HG02870 (cell line): ENCODE measurements at regions not wholly inside any gene's neighbourhood (a gene's known extent, or its start where the extent isn't known, plus 50 kb on each side); places are given as distances from the start of the nearest gene placed in this dataset.

ENCODE experiments used
- ATAC-seq: cut with Tn5 transposase; IDR thresholded peaks from one replicate; pipeline ENCODE4 v1.9.1; 2021; ENCODE audit warnings: mild to moderate bottlenecking, moderate library complexity; ENCODE audit not compliant: unreplicated experiment

DNA sequence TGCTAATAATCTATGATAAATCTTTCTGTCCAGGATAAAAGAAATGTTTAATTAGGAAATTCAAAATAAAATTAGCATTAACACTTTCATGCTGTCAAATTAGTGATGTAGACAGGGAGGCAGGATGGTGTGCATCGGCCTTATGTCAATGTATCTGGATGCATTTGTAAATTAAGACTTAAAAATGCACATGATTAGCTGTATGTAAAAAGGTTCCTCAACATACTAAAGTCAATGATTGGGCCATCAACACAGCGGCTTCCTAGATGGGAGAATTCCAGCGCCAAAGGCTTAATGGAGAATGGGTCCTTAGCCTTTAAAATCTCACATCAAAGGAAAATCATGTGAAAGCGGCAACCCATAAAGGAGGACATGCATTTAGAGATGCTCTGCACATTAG lies 77.5 kb upstream of the ZEB2 start:
- ATAC-seq, result no peak

GRCh38 chr2:144596073-144596871 lies 76.4 kb upstream of the ZEB2 start:
- peak; percentile 79 for ATAC-seq

DNA sequence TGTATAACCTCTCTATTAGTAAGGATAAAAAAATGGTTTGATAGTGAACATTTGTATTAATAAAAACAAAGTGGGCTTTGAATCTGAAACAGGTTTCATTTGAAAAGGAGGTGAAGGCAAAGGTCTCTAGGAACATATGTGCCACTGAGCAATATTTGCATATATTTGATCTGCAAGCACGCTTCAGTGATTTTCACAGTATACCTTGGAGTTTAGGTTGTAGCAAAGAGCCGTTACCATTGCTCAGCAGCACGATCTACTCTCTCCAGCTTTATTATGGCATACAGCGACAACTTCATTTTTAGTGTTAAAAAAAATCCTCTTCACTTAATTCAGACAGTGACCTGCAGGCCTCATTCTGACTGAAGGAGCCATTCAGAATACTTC lies 75.8 kb upstream of the ZEB2 start:
- no peak for ATAC-seq

DNA sequence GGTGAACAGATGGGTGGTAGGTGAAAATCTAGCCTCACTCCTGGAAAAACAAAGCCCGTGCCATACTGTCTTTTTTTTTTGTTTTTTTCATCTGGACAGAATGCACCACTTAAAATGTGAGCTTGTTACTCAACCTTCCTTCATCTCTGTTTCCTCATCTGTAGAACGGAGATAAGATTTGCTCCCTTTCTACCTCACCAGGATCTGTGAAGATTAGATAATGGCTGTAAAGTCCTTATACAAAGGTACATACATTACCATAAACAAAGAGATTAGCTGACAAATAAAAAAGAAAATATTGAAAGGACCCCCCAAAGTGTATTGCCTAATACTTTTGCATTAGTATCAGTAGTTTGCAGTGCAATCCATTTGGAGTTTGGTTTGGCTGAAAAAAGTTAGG lies 75.4 kb upstream of the ZEB2 start:
- no peak for ATAC-seq

DNA sequence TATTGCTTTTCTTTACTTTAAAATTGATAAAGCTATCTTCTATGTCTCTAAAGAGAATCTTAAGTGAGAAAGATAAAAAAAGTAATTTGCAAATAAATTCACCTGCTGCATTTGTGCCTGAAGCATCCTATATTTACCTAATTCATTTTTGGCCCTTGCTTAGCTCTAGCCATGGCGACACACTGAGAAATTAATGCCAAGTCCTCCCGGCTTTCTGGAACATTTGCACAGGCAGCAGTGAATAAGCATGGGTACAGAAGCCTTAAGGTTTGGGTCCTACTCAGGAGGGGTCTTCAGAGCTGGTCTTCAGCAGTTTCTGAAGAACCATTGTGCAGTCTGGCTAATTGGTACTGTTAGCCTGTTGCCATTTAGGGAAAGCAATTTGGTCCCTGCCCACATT lies 73.9 kb upstream of the ZEB2 start:
- no peak for ATAC-seq

- no peak for ATAC-seq
Measured at GRCh38 chr2:144592500-144593256, 72.8 kb upstream of the ZEB2 start.

DNA sequence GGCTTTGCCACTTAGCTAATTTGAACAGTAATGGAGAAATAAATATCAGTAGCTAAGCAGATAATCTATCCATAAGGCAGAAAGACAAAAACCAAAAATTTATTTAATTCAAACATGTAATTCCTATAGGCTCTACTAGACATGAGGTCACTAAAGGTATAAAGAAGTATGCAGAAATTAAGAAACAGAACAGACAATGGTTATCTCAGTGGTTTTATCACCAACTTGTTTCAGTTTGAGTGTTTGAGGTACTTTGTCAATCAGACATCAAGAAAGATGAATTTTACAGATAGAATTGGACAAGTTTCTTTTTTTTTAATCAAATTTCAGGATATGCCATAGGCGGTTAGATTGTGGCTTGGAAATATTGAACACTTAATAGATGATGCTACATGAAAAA lies 67.4 kb upstream of the ZEB2 start:
- no peak for ATAC-seq

DNA sequence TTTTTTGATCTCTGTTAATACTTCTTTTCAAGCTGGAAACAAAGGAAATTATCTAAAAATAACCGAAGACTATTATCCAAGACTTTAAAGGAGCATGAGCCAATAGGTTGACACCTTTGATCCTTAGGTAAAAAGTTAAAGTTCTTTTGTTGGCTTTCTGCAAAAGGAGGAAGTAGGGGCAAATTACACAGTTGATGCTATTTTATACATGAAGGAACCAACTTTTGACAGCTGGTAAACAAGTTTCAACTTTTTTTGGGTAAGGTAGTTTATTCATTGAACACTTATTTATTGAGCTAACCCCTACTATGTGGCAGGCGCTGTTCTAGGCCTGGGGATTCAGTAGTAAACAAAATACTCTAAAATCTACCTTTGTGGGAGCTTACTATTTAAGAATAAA lies 66.6 kb upstream of the ZEB2 start:
- ATAC-seq, result no peak

DNA sequence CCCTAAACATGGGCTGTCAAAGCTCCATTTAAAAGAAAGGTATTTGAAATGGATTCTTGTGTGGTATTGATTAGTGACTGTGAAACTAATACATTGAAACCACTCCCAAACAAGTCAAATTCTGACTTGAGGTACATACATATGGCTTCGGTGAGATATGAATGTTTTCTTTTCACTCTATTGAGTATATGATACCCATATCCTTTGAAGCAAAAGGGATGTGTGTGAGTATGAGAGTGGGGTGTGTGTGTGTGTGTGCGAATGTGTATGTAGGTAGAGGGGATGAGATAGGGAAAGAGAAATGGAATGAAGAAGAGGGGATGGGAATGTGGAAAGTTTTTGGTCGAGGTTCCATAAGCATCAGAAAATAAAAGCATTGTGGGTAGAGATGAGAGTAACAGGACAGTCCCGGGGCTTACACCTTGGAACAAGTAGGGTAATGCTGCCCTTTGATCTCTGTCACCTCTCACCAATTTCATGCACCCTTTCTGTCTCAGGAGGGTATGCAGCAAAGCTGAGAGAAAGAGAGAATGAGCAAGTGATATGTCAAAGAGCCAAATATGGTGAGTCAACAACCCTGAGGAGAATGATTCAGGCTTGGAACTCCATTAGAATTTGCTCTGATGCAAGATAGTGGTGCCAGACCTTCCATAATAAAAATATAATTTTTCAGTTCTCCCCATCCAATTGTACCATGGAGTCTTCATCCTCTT lies 64.0 kb upstream of the ZEB2 start:
- no peak for ATAC-seq

DNA sequence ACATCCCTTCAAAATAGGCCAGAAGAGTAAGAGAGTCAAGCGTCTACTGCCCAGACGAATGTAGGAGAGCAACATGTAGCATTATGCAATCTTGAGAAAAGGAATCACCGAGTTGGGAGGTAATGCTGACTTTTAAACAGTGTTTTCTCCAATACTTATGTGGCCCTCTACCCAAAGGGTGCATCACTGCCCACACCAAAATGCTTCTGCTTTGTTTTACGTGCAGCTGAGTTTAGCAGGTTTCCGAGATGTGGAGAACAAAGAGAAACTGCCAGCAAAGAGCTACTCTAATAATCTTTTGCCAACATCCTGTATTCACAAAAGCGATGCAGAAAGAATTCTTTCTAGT lies 63.4 kb upstream of the ZEB2 start:
- no peak for ATAC-seq

DNA sequence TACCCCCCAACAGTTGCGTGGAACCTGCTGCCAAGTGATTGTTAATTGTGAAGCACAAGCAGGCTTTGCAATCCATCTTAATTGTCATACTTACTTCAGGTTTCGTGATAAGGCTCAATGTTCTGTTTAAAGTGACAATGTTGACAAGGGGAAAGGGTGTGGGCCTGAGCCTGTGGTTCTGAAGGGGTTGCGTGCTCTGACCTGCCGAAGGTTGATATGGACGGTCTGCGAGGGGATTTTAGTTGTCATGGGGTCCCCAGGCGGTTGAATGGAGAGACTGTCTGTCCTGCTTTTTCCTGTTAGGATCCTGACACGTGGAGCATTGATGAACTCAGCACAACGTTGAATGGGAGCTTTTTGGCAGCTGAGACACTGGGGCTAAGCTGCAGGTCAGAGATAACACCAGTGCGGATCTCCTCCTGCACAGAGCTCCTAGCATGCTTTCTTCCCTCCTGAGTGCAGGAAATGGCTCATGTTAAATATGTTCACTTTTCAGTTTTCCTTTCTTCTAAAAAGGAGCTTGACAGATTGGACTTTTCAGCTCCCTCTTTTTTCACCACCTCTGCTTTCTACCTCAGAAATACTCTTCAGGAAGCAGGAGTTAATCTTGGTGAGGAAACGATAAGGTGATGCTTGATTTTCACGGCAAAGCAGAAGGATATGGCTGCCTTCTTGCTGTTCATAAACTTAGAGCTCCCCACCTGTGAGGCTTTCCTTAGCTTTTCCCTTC lies 62.9 kb upstream of the ZEB2 start:
- ATAC-seq, result no peak

DNA sequence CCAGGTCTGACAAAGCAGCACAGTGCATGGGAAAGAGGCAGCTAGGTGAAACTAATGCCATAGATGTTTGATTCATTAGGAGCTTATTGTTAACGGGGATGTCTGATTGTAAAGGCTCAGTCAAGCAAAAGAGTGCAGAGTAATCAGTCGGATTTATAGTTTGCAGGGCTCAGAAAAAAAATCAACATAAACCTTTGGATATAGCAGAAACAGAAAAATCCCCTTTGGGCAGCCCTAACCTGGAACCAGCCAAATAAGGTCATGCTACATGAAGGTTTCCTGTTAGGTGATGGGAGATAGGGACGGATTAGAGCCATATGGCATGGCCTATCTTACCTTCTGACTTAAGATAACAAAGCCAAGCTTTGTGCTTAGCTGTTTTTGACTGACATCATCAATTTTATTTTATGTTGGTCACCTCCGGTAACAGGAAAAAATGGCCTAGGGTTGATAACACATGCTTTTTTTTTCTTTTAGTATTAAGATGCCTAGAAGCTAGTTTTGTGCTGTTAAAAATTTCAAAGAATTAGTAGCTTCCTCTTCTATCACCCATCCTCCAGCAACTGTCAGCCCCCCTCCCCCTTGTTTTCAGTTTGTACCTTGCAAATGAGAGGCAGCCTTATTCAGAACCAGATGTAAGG lies 60.7 kb upstream of the ZEB2 start:
- no peak for ATAC-seq

DNA sequence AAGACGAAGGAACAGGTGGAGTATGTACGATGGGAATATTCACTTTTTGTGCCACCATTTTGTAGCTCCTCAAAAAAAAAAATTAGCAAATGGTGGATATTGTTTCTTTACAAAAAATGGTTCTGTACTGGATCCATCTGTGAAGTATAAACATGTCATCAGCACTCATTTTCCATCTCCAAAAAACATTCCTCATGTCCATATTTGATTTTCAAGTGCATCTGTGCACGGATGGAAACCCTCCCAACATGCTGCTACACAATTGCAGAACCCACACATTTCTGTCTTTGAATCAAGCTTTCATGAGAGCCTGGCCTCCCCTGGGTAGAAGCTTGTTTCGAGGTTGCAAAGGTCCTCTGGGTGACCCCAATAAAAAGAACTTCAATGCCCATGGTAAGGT lies 59.6 kb upstream of the ZEB2 start:
- no peak for ATAC-seq

DNA sequence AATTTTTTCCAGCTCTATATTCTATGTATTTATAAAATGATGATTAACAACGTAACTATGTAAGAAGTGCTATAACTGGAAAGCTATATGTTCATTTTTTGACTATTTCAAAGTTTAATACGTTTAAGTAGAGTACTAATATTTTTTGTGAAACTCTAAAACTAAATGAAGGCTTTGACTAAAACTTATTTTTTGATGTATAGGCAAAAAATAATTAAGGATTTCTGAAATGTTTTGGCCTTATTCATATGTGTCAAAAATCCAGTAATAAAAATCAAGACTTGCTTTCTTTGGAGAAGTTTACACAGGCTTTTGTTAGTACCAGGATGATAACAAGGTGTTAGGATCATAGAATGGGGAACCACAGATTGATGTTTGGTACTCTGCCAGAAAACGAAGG lies 58.2 kb upstream of the ZEB2 start:
- ATAC-seq, result no peak

DNA sequence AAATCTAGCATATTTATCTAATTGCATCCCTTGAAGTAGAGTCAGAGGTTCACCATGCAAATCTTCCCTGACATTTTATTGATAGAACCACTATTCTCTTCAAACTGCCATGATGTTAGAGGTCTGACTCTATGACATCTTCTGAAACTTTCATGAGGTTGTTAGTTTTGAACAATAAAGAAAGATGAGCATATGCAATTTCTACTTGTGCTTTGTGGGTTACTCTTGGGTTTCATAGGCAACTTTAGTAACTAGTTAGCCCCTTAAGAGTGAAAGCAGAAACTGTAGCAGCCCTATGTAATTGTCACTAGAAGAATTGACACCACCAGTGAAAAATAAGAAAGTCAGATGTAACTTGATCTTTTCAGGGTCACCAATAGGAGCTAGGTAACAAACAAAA lies 53.1 kb upstream of the ZEB2 start:
- peak; percentile 86 for ATAC-seq

DNA sequence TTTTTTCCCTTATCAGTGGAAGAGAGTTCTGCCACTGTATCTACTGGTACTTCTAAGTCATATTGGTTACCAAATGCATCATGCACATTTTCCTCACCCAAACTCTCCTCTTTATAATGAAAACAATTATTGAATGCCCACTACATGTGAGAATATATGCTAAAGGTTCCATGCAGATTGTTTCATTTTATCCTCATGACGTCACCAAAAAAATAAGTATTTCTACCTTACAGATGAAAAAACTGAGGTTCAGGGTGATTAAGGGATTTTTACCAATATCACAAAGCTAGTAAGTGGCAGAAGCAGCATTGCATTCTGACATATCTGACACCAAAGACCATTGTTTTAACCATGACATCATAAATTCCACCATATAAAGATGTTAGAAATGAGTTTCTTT lies 51.9 kb upstream of the ZEB2 start:
- no peak for ATAC-seq

GRCh38 chr2:144570566-144570965 lies 50.6 kb upstream of the ZEB2 start:
- no peak for ATAC-seq
